Activated naive CD4-positive, alpha-beta T cell treated with anti-CD3 and anti-CD28 coated beads, Interleukin-2, amount 10 ng/mL, durations not matched to agents 7 days and 5 days (primary cell): ENCODE measurements at regions not wholly inside any gene's neighbourhood (a gene's known extent, or its start where the extent isn't known, plus 50 kb on each side); places are given as distances from the start of the nearest gene placed in this dataset.

ENCODE experiments used
- CTCF ChIA-PET: fragments of 350-600 bp; sonication (Branson Sonifier 250); formaldehyde crosslinking; loops from one replicate; lab custom pipeline; 2021; ENCODE audit warnings: antibody characterized with exemption; lab: Charles Lee
- DNase-seq: peaks from one replicate; pipeline ENCODE4 v3.0.0-alpha.2; 2020
- H3K27ac Mint-ChIP-seq: one replicate; pipeline ENCODE4 v1.8.0; 2021; ENCODE audit warnings: mild to moderate bottlenecking, moderate library complexity, mixed read lengths
- H3K27me3 Mint-ChIP-seq: one replicate; pipeline ENCODE4 v1.8.0; 2021; ENCODE audit warnings: mild to moderate bottlenecking, mixed read lengths
- H3K36me3 Mint-ChIP-seq: one replicate; pipeline ENCODE4 v1.8.0; 2021; ENCODE audit warnings: mixed read lengths
- H3K4me1 Mint-ChIP-seq: one replicate; pipeline ENCODE4 v1.8.0; 2021; ENCODE audit warnings: mixed read lengths
- H3K4me3 Mint-ChIP-seq: one replicate; pipeline ENCODE4 v1.8.0; 2021; ENCODE audit warnings: mild to moderate bottlenecking, moderate library complexity, mixed read lengths
- H3K9me3 Mint-ChIP-seq: one replicate; pipeline ENCODE4 v1.8.0; 2021; ENCODE audit warnings: mixed read lengths

DNA sequence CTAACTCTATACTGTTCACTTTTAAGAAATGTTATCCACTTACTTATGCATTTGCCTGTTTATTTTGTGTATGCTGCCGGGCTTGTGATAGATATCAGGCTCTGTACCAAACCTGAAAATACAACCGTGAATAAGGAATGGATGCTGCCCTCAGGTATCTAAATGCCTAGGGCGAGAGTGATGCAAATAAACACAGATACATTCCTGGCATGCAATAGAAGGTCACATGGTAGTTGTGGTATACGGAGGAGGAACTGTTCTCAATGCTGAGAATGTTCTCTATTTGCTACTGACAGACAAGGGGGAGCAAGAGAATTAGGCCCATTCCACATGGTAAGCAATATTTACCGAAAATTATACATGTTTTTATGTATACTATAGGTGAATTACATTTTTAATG, 227.8 kb downstream of the ICE1 start:
- H3K4me1 Mint-ChIP-seq, result no peaks in the 10 kb centered on the region
- no peak for DNase-seq
- H3K27me3 Mint-ChIP-seq, result no peaks in the 10 kb centered on the region
- peaks cover 7% of the 10 kb centered on the region for H3K9me3 Mint-ChIP-seq
- H3K27ac Mint-ChIP-seq, result no peak overlapping the region
- H3K36me3 Mint-ChIP-seq, result no peaks in the 10 kb centered on the region
- CTCF ChIA-PET, result no interaction called here
- H3K4me3 Mint-ChIP-seq, result no peak overlapping the region

DNA sequence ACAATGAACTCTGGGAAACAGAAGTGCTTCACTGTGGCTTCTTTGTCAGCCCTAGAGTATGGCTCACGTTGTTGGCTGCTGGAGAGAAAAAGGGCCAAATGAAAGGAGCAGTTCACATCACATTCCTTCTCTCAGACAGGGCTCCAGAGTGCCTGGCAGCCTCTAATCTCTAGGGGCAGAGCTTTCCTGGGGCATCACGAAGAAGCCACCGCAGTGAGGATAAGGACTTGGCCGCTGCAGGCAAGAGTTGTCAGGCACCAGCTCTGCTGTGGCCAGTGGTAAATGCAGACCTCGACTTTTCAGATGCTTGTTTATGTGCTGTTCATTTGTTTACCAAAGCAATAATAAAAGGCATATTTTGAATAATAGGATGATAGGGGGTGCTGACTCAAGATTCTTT, 227.2 kb downstream of the ICE1 start:
- no peak for DNase-seq
- no peak overlapping the region for H3K4me3 Mint-ChIP-seq
- CTCF ChIA-PET, result no interaction called here
- H3K4me1 Mint-ChIP-seq, result no peaks in the 10 kb centered on the region
- peaks cover 7% of the 10 kb centered on the region for H3K9me3 Mint-ChIP-seq
- H3K27me3 Mint-ChIP-seq, result no peaks in the 10 kb centered on the region
- no peak overlapping the region for H3K27ac Mint-ChIP-seq
- H3K36me3 Mint-ChIP-seq, result no peaks in the 10 kb centered on the region

DNA sequence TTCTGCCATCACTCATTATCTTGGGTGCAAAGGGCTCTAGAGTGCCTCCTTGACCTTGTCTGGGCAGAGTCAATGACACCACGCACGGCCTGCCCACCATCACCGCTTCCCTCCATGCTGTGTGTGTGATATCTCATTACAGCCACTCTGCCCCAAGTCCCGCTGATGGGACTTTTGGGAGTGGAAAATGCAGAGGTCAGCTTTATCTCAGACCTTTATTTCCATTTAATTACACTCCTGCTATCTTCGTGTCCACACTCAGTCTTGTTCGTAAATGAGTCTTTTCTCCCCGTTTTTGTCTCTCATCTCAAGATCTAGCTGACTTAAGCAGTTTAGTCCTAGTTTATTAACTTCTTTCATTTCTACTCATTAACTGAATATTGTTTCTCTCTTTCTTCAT, 226.2 kb downstream of the ICE1 start:
- no peaks in the 10 kb centered on the region for H3K27me3 Mint-ChIP-seq
- H3K4me3 Mint-ChIP-seq, result no peak overlapping the region
- peaks cover 7% of the 10 kb centered on the region for H3K9me3 Mint-ChIP-seq
- no peak overlapping the region for H3K27ac Mint-ChIP-seq
- CTCF ChIA-PET, result no interaction called here
- H3K36me3 Mint-ChIP-seq, result no peaks in the 10 kb centered on the region
- H3K4me1 Mint-ChIP-seq, result no peaks in the 10 kb centered on the region
- DNase-seq, result no peak

DNA sequence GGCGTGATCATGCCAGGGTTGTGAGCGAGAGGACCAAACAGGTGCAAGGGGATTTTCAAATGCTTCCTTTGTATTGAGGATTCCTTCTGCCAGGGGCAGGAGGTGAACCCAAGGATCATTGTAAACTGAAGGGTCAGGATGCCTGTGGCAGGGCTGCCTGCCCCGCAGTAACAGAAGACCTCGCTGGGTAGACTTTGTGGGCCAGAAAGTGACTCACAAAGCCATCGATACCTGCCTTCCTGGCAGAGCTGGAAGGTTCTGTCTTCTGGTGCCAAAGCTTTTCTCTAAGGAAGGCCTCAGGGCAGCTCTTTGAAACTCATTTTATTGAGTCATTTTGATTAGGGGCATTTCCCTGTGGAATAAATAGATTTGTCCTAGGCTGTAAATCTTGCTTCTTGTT, 223.4 kb downstream of the ICE1 start:
- Mint-ChIP-seq H3K27ac (no peak overlapping the region), H3K4me3 (no peak overlapping the region), H3K4me1 (no peaks in the 10 kb centered on the region), H3K27me3 (no peaks in the 10 kb centered on the region), H3K36me3 (no peaks in the 10 kb centered on the region), H3K9me3 (peaks cover 2% of the 10 kb centered on the region)
- CTCF ChIA-PET, result no interaction called here
- DNase-seq, result no peak

DNA sequence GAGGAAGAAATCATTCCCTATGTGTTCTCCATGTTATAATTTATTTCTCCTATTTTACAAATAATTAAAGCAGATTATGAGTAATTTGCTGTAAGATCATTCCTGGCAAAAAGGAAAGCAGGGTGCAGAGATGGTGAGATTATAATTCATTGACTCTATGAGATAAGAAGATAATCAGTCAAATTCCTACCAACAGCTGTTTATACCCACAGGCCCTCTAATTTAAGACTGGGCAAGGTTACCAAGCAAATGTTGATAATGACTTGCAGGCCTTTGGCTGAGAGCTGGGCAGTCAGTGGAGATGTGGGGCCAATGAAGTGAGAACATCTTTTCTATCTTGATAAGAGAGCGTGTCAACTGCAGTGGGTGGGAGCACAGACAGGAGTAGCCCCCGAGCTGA, 222.7 kb downstream of the ICE1 start:
- CTCF ChIA-PET, result no interaction called here
- peaks cover 2% of the 10 kb centered on the region for H3K9me3 Mint-ChIP-seq
- no peak overlapping the region for H3K27ac Mint-ChIP-seq
- DNase-seq, result no peak
- H3K27me3 Mint-ChIP-seq, result no peaks in the 10 kb centered on the region
- H3K4me1 Mint-ChIP-seq, result no peaks in the 10 kb centered on the region
- no peak overlapping the region for H3K4me3 Mint-ChIP-seq
- no peaks in the 10 kb centered on the region for H3K36me3 Mint-ChIP-seq

DNA sequence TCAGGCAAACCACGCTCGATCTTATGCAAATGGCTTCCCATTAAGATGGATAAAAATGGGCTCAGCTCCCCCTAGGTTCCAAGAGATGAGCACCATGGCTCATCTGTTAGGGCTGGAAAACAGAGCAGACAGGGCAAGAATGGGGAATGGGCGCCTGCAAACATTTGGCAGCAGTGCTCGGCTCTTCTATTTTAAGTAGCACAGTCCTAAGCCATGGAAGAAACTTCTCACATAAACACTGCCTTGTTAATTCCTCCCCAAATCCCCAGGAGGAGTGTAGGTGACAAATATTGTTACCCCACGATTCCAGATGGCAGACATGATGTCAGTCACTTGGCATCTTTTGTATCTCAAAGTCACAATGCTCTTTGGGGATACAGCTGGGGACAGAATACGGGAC, 221.8 kb downstream of the ICE1 start:
- Mint-ChIP-seq H3K27me3 (no peaks in the 10 kb centered on the region), H3K27ac (no peak overlapping the region), H3K9me3 (peaks cover 2% of the 10 kb centered on the region), H3K4me1 (no peaks in the 10 kb centered on the region), H3K36me3 (no peaks in the 10 kb centered on the region), H3K4me3 (no peak overlapping the region)
- CTCF ChIA-PET, result no interaction called here
- no peak for DNase-seq

DNA sequence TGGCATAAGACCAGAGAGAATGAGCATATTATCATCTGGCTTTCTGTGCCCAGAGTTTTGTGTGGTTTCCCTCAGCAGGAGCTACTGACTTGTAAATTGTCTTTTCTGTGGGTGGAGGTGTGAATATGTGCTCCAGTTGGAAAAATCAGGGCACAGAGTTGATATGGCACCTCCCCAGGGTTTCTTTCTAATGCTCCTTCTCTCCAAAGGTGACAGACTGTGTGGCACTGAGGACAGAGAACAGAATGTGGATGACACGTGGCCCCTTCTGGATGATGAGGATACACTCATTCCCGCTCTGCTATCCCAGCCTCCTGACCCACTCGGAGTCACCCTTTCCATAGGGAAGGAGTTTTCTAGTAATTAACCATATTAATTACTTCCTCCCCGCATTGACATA, 221.0 kb downstream of the ICE1 start:
- no peaks in the 10 kb centered on the region for H3K4me1 Mint-ChIP-seq
- H3K27me3 Mint-ChIP-seq, result no peaks in the 10 kb centered on the region
- no peaks in the 10 kb centered on the region for H3K9me3 Mint-ChIP-seq
- no peak overlapping the region for H3K4me3 Mint-ChIP-seq
- DNase-seq, result no peak
- no peak overlapping the region for H3K27ac Mint-ChIP-seq
- CTCF ChIA-PET, result no interaction called here
- no peaks in the 10 kb centered on the region for H3K36me3 Mint-ChIP-seq

DNA sequence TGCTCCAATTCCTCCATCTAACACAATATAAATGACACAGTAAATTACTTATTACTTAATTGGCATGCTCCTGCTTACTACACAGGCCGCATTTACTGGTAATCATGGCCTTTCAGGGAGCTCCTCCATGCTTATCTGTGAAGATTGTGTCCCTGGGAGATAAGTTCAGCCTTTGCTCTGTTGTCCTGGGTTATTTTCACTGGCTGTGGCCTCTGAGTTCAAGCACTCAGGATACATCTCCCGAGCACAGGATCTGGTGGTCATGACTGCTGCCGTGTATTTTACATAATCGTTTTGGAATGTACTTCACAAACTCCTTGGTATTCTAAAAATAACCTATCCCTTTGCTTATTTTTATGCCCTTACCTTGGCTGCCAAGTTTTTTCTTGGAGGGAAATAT, 215.7 kb downstream of the ICE1 start:
- CTCF ChIA-PET, result no interaction called here
- H3K4me1 Mint-ChIP-seq, result no peaks in the 10 kb centered on the region
- H3K36me3 Mint-ChIP-seq, result no peaks in the 10 kb centered on the region
- H3K9me3 Mint-ChIP-seq, result no peaks in the 10 kb centered on the region
- H3K4me3 Mint-ChIP-seq, result no peak overlapping the region
- DNase-seq, result no peak
- H3K27me3 Mint-ChIP-seq, result no peaks in the 10 kb centered on the region
- no peak overlapping the region for H3K27ac Mint-ChIP-seq

DNA sequence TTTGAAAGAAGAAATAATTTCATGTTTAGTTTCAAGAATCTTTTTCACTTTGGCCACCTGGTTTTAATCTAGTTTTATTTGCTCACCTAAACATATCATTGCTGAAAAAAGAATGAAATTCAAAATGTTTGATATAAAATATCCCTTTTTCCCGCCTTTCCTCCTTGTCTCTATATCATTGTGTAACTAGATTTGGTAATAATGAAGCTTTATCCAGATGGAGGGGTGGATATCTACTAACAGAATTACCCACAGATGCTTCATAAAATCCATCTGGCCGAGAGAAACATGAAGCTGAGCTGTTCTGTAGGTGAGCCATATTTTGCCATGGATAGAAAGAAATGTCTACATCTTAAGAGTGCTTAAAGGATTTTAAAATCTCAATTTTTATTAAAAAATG, 214.7 kb downstream of the ICE1 start:
- H3K27ac Mint-ChIP-seq, result no peak overlapping the region
- no peak overlapping the region for H3K4me3 Mint-ChIP-seq
- H3K9me3 Mint-ChIP-seq, result no peaks in the 10 kb centered on the region
- no peaks in the 10 kb centered on the region for H3K36me3 Mint-ChIP-seq
- H3K4me1 Mint-ChIP-seq, result no peaks in the 10 kb centered on the region
- CTCF ChIA-PET, result no interaction called here
- H3K27me3 Mint-ChIP-seq, result no peaks in the 10 kb centered on the region
- no peak for DNase-seq

DNA sequence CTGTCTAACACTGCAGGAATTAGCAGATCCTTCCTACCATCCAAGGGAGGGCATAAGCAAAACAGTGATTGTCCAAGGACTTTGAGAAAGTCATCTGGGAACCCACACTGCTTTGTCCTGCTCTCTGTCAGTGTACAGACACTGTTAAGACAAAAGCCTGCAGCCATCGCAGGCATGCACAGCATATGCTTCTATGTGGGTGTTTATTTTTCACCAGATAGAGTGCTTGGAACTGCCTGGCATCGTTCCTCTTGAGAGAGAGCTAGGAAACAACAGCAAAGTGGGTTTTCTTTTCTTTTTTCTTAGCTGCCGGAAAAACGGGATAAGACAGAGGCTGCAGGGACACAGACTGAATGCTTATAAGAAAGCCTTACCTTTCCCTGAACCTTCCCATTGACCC, 212.3 kb downstream of the ICE1 start:
- Mint-ChIP-seq H3K27me3 (no peaks in the 10 kb centered on the region), H3K27ac (no peak overlapping the region)
- CTCF ChIA-PET, result no interaction called here

DNA sequence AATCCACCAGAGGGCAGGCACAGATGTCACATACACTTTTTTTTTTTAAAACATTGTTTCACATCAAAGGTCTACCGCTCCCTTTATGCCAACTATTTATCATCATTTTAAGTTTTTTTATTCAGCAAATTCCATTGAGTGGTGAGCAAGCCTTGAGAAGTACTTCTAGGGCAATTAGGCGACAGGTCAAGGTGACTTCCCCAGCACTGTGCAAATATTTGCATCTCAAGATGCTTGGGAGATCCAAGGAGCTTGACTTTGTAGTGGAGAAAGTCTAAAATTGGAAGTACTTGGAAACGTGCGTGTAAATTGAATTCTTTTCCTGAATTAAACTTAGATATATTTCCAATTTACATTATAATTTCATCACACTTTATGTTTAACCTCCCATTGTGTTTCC, 211.1 kb downstream of the ICE1 start:
- CTCF ChIA-PET, result no interaction called here
- no peaks in the 10 kb centered on the region for H3K9me3 Mint-ChIP-seq
- H3K4me3 Mint-ChIP-seq, result no peak overlapping the region
- DNase-seq, result no peak
- no peaks in the 10 kb centered on the region for H3K27me3 Mint-ChIP-seq
- no peaks in the 10 kb centered on the region for H3K4me1 Mint-ChIP-seq
- no peaks in the 10 kb centered on the region for H3K36me3 Mint-ChIP-seq
- H3K27ac Mint-ChIP-seq, result no peak overlapping the region

More for the DNA sequence above, 212.3 kb downstream of the ICE1 start:
- H3K9me3 Mint-ChIP-seq, result no peaks in the 10 kb centered on the region
- no peak for DNase-seq
- H3K4me1 Mint-ChIP-seq, result no peaks in the 10 kb centered on the region
- H3K36me3 Mint-ChIP-seq, result no peaks in the 10 kb centered on the region
- H3K4me3 Mint-ChIP-seq, result no peak overlapping the region

DNA sequence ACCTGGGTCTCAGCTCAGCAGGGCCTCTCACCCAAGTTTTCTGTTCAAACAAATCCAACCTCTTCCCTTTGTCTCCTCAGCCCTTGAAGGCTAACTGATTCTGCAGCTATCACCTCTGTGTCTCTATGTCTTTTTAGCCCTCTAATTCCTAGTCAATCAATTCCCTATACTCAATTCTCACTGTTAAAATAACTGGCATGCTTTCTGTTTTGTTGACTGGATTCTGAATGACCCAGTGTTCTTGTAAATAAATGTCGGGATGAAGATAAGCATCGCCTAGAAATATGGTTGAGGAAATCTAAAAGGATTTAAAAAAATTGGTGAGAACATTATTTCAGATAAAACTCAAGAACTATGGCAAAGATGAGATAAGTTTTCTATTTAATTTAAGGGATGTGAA, 210.2 kb downstream of the ICE1 start:
- DNase-seq, result no peak
- Mint-ChIP-seq H3K9me3 (no peaks in the 10 kb centered on the region), H3K27ac (no peak overlapping the region), H3K4me3 (no peak overlapping the region), H3K4me1 (no peaks in the 10 kb centered on the region), H3K36me3 (no peaks in the 10 kb centered on the region), H3K27me3 (no peaks in the 10 kb centered on the region)
- CTCF ChIA-PET, result no interaction called here

DNA sequence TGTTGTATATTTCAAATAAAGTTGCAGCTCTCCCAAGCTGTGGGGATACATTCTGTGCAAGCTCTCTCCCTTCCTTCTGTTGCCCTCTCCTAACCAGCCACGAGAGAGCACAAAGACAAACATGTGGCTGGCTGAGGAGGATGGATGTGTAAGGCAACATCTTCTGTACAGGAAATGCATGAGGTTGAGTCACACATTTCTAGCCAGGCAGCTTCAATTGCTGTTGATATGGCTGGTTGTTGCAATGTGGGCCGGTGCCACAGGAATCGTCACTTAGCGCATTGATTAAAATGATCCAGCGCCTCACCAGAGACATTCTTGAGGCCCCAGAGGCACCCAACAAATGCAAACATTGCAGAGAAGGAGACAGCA, 207.1 kb downstream of the ICE1 start:
- CTCF ChIA-PET, result interaction anchor here (0.9 kb wide), 1 partner anchor 132 kb away, joined by 5 read pairs; no protein-coding TSS in a partner anchor
- no peak overlapping the region for H3K4me3 Mint-ChIP-seq
- DNase-seq, result no peak
- H3K27ac Mint-ChIP-seq, result no peak overlapping the region
- H3K4me1 Mint-ChIP-seq, result no peaks in the 10 kb centered on the region
- H3K9me3 Mint-ChIP-seq, result peaks cover 1% of the 10 kb centered on the region
- H3K36me3 Mint-ChIP-seq, result no peaks in the 10 kb centered on the region
- H3K27me3 Mint-ChIP-seq, result no peaks in the 10 kb centered on the region

DNA sequence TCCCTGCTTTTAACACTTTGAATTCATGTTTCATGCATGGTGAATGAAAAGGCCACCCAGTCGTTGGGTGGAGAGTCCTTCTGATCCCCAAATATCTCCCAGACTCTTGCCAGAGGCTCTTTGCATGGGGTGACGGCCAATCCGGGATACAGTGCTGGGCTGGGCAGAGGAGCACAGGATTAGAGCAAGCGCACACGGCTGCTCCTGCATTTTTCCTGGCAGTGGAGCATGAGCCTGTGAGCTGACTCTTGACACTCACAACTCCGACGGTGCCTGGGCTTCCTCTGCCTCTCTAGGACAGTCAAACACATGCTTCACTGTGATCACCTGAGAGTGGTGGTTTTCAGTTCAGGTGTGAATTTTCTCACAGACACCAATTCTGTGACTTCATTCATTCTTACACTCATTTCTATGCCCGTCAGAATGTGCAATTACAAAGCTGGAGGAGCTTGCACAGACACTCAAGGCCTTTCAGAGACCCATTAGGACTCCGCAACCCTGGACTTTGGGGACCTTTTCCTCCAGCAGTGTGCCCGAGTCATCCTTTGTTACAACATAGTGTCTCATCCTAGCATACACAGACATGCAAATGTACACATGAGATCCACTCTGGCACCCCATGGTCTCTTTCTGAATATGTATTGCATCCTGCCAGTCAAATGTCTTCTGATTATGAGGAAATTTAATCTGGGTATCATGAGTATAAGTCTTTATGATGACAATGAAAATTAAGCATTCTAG, 206.6 kb downstream of the ICE1 start:
- no peaks in the 10 kb centered on the region for H3K4me1 Mint-ChIP-seq
- DNase-seq, result no peak
- CTCF ChIA-PET, result no interaction called here
- H3K4me3 Mint-ChIP-seq, result no peak overlapping the region
- H3K9me3 Mint-ChIP-seq, result peaks cover 7% of the 10 kb centered on the region
- H3K27ac Mint-ChIP-seq, result no peak overlapping the region
- H3K27me3 Mint-ChIP-seq, result no peaks in the 10 kb centered on the region
- H3K36me3 Mint-ChIP-seq, result no peaks in the 10 kb centered on the region

DNA sequence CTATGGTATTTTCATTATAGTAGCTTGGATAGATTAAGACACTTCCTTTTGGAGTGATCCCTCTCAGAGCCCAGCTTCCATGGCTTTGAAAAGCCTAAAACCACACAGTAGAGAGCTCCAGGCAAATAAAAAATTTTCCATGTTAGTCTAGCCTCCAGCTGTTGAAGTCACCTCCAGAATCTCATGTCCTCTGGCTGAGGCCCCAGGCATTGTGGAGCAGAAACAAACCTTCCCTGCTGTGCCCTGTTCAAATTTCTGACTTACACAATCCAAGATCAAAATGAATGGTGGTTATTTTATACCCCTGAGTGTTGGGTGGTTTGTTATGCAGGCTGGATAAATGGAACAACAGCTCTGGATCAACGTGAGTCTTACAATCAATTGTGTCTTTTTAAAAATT, 203.9 kb downstream of the ICE1 start:
- no peak for DNase-seq
- no peaks in the 10 kb centered on the region for H3K4me1 Mint-ChIP-seq
- no peak overlapping the region for H3K4me3 Mint-ChIP-seq
- CTCF ChIA-PET, result no interaction called here
- H3K27ac Mint-ChIP-seq, result no peak overlapping the region
- H3K36me3 Mint-ChIP-seq, result no peaks in the 10 kb centered on the region
- peaks cover 21% of the 10 kb centered on the region for H3K9me3 Mint-ChIP-seq
- H3K27me3 Mint-ChIP-seq, result no peaks in the 10 kb centered on the region

DNA sequence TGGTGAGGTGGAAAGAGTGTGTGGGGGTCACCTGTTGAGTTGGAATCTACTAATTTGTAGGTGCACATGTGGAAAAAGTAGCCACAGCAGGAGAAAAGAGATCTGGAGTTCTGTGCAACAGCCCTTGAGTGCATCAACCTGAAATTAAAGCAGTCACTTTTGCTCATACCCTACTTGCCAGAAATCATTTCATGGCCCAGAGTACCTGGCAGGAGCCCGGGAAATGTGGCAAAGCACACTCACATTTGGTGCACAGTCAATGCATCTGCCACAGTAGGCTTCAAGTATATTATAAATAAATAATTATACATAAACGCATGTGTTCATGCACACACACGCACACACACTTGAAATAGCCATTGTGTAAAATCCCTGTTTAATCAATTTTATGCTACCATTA, 203.0 kb downstream of the ICE1 start:
- no peaks in the 10 kb centered on the region for H3K4me1 Mint-ChIP-seq
- peaks cover 21% of the 10 kb centered on the region for H3K9me3 Mint-ChIP-seq
- H3K27ac Mint-ChIP-seq, result no peak overlapping the region
- H3K4me3 Mint-ChIP-seq, result no peak overlapping the region
- CTCF ChIA-PET, result no interaction called here
- H3K27me3 Mint-ChIP-seq, result no peaks in the 10 kb centered on the region
- H3K36me3 Mint-ChIP-seq, result no peaks in the 10 kb centered on the region
- no peak for DNase-seq
